Adrenal gland (tissue), 9 donors: ENCODE measurements at regions not wholly inside any gene's neighbourhood (a gene's known extent, or its start where the extent isn't known, plus 50 kb on each side); places are given as distances from the start of the nearest gene placed in this dataset.

Source experiments
- DNase-seq, 7 donors: peaks; one replicate each; pipeline ENCODE4 v3.0.0-alpha.2; 2019 to 2020
- H3K27ac ChIP-seq, 5 donors: fragments of 200-600 bp; sonication (generic) in 4 of 5; 1 replicate in 3 of 5; 2 replicates in 2 of 5; pipeline versions ENCODE4 v1.5.1 to v1.8.0; 2016 to 2020; ENCODE audit warnings: mild to moderate bottlenecking in 1 of 5
- H3K27me3 ChIP-seq: fragments of 200-600 bp; 2 replicates; pipeline ENCODE4 v1.8.0; 2021
- H3K36me3 ChIP-seq, 2 donors: fragments of 200-600 bp; replicated peaks in 1 of 2; 1 replicate in 1 of 2; 2 replicates in 1 of 2; pipeline versions ENCODE4 v1.5.1 to v1.8.0; 2018 to 2022
- H3K4me1 ChIP-seq, 2 donors: fragments of 200-600 bp; replicated peaks in 1 of 2; 1 replicate in 1 of 2; 2 replicates in 1 of 2; pipeline versions ENCODE4 v1.5.1 to v1.8.0; 2018 to 2021
- H3K4me3 ChIP-seq, 4 donors: fragments of 200-600 bp; sonication (generic) in 3 of 4; one replicate each; pipeline ENCODE4 v1.5.1; 2016 to 2018
- H3K9me3 ChIP-seq, 3 donors: fragments of 200-600 bp; sonication (generic) in 1 of 3; replicated peaks in 1 of 3; 1 replicate in 2 of 3; 2 replicates in 1 of 3; pipeline versions ENCODE4 v1.5.1 to v1.8.0; 2016 to 2021
- POLR2A ChIP-seq, 2 donors: fragments of 450-650 bp; IDR thresholded peaks; one replicate each; pipeline ENCODE4 v1.6.1; 2017; ENCODE audit warnings: antibody characterized with exemption in 2 of 2, mild to moderate bottlenecking in 2 of 2, moderate library complexity in 1 of 2
- WGBS, 4 donors: extraction: QIAGEN DNeasy Blood & Tissue Kit in 2 of 4; methylation state at CpG; one replicate each; pipeline versions ENCODE4 v1.1.5 to v1.1.7; 2013 to 2017; 5-methylcytosine and 5-hydroxymethylcytosine counted together
- intact Hi-C, 2 donors: fragments of 100-400 bp; cut with DNase I; formaldehyde crosslinking; loops; one replicate each; pipeline versions ENCODE4 v1.14.1 to v1.15.0; 2022 to 2023
- TF ChIP-seq, protein P1 (sequence below), 6 experiments: fragments of 450-650 bp in 4 of 6; fragments of 200-600 bp in 2 of 6; sonication (generic) in 1 of 6; IDR thresholded peaks; 1 replicate in 5 of 6; 2 replicates in 1 of 6; pipeline versions ENCODE4 v1.5.1 to v1.8.0; 2016 to 2021; ENCODE audit warnings: antibody characterized with exemption in 6 of 6, mild to moderate bottlenecking in 2 of 6, moderate library complexity in 1 of 6
- donor health status: healthy with polysubstance abuse.
- donor health status: Bipolar disorder and iron deficiency.
- donor health status: DM: yes; HTN: yes; CAD: no.
- donor health status: DM: no; HTN: no; CAD: no.
- donor health status: DM: no; HTN: no; CAD: no.

- DNase-seq: no peak
- no peaks in the 10 kb centered on the region for H3K27me3 ChIP-seq
- TF ChIP-seq POLR2A (IDR thresholded peaks at IDR 0.05): no peak
- TF ChIP-seq, protein P1, sequence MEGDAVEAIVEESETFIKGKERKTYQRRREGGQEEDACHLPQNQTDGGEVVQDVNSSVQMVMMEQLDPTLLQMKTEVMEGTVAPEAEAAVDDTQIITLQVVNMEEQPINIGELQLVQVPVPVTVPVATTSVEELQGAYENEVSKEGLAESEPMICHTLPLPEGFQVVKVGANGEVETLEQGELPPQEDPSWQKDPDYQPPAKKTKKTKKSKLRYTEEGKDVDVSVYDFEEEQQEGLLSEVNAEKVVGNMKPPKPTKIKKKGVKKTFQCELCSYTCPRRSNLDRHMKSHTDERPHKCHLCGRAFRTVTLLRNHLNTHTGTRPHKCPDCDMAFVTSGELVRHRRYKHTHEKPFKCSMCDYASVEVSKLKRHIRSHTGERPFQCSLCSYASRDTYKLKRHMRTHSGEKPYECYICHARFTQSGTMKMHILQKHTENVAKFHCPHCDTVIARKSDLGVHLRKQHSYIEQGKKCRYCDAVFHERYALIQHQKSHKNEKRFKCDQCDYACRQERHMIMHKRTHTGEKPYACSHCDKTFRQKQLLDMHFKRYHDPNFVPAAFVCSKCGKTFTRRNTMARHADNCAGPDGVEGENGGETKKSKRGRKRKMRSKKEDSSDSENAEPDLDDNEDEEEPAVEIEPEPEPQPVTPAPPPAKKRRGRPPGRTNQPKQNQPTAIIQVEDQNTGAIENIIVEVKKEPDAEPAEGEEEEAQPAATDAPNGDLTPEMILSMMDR (IDR thresholded peaks at IDR 0.05): no peak
- H3K4me3 ChIP-seq: no peak overlapping the region
- WGBS, 4 donors: 90 to 100% (median 94%) methylated on average over 1 of the region's 1 CpG
- H3K36me3 ChIP-seq: no peaks in the 10 kb centered on the region
- H3K4me1 ChIP-seq: peaks cover 0 to under 1% of the 10 kb centered on the region in 2 donors
- no peaks in the 10 kb centered on the region for H3K9me3 ChIP-seq
- intact Hi-C loops: loop anchor here in 1 of 2 donors (10.0 kb wide), 1 partner anchor 204 kb away; no protein-coding TSS in a partner anchor
- H3K27ac ChIP-seq: no peak overlapping the region
Observed at GRCh38 chr1:68328490-68328889, 96.2 kb upstream of the WLS start.

DNA sequence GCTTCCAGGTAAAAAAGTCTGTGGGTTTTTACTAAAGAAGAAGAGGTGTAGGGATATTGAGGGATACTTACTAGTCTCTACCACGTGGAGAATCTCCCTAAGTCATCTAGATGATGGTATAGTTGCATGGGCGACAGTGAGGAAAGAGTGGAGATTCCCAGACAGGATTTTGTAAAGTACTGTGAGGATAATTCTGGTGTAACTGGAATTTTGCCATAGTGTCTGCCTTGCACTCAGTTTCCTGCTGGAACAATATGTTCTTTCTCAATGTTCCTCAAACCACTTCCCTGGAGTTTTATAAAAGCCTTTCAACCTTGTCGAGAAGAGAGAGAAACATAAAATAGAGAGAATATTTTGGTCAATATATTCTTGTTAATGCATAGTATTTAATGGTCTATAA, 95.1 kb upstream of the WLS start:
- TF ChIP-seq, protein P1 (IDR thresholded peaks at IDR 0.05): no peak
- no peak for TF ChIP-seq POLR2A (IDR thresholded peaks at IDR 0.05)
- Histone ChIP-seq H3K36me3 (no peaks in the 10 kb centered on the region), H3K27me3 (no peaks in the 10 kb centered on the region), H3K4me1 (peaks cover 0 to 7% of the 10 kb centered on the region in 2 donors), H3K4me3 (no peak overlapping the region), H3K9me3 (no peaks in the 10 kb centered on the region), H3K27ac (peak overlapping the region in 1 of 5 donors; percentile 6)
- intact Hi-C loops: loop anchor here in 1 of 2 donors (10.0 kb wide), 1 partner anchor 203 kb away; no protein-coding TSS in a partner anchor
- no peak for DNase-seq
- 51 to 65% (median 60%) methylated on average over 3 of the region's 3 CpGs for WGBS, 4 donors

DNA sequence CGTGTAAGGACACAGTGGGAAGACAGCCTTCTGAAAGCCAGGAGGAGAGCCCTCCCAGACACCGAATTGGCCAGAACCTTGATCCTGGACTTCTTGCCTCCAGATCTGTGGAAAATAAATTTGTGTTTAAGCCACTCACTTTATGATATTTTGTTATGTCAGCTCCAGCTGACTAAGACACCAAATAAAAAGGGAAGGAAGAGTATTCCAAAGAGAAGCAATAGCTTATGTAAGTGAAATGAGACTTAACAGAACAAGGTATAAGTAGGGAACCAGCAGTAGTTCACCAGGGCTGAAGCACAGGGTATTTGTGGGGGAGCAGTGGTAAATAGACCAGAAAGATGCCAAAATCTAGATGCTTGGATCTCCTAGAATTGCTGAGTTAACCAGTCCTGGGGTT, 94.2 kb upstream of the WLS start:
- Histone ChIP-seq H3K9me3 (no peaks in the 10 kb centered on the region), H3K36me3 (no peaks in the 10 kb centered on the region), H3K27me3 (no peaks in the 10 kb centered on the region), H3K4me3 (no peak overlapping the region), H3K27ac (no peak overlapping the region), H3K4me1 (peaks cover 0 to 7% of the 10 kb centered on the region in 2 donors)
- 87 to 97% (median 91%) methylated on average over 2 of the region's 2 CpGs for WGBS, 4 donors
- intact Hi-C loops: loop anchor here in 1 of 2 donors (10.0 kb wide), 1 partner anchor 202 kb away; no protein-coding TSS in a partner anchor
- DNase-seq: no peak
- TF ChIP-seq, protein P1 (IDR thresholded peaks at IDR 0.05): no peak
- no peak for TF ChIP-seq POLR2A (IDR thresholded peaks at IDR 0.05)

GRCh38 chr1:68324316-68324715, 92.0 kb upstream of the WLS start:
- Histone ChIP-seq H3K9me3 (no peaks in the 10 kb centered on the region), H3K27ac (no peak overlapping the region), H3K4me3 (no peak overlapping the region), H3K4me1 (peaks cover 0 to 7% of the 10 kb centered on the region in 2 donors), H3K36me3 (no peaks in the 10 kb centered on the region), H3K27me3 (no peaks in the 10 kb centered on the region)
- TF ChIP-seq POLR2A (IDR thresholded peaks at IDR 0.05): no peak
- TF ChIP-seq, protein P1 (IDR thresholded peaks at IDR 0.05): no peak
- intact Hi-C loops: loop anchor here in 1 of 2 donors (10.0 kb wide), 1 partner anchor 200 kb away; no protein-coding TSS in a partner anchor
- no peak for DNase-seq
- 94 to 100% (median 95%) methylated on average over 2 of the region's 2 CpGs for WGBS, 4 donors
